ENCODE measurements at regions not wholly inside any gene's neighbourhood (a gene's known extent, or its start where the extent isn't known, plus 50 kb on each side); places are given as distances from the start of the nearest gene placed in this dataset.

DNA sequence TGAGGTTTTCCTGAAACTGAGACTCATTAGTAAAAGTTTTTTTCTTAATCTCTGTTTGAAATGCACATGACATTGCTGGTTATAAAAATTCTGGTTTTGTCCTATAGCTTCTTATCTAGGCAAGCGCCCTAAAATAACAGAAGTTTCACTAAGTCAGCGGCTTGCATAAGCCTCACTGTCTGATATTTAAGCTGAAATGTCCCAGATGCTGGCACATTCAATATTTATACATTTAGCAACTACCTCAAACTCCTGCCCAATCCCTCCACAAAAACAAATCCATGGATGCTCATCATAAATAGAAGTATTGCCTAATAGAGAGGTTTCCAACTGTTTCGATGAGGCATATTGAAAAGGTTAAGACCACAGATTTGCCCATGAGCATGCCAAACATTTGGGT is 83.1 kb upstream of the EGR2 start:
- TF ChIP-seq, protein P1, sequence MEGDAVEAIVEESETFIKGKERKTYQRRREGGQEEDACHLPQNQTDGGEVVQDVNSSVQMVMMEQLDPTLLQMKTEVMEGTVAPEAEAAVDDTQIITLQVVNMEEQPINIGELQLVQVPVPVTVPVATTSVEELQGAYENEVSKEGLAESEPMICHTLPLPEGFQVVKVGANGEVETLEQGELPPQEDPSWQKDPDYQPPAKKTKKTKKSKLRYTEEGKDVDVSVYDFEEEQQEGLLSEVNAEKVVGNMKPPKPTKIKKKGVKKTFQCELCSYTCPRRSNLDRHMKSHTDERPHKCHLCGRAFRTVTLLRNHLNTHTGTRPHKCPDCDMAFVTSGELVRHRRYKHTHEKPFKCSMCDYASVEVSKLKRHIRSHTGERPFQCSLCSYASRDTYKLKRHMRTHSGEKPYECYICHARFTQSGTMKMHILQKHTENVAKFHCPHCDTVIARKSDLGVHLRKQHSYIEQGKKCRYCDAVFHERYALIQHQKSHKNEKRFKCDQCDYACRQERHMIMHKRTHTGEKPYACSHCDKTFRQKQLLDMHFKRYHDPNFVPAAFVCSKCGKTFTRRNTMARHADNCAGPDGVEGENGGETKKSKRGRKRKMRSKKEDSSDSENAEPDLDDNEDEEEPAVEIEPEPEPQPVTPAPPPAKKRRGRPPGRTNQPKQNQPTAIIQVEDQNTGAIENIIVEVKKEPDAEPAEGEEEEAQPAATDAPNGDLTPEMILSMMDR (conservative IDR thresholded peaks at IDR 0.05): no peak
- no peak overlapping the region for H3K27ac ChIP-seq

GRCh38 chr10:62895063-62895462 is 78.9 kb upstream of the EGR2 start:
- TF ChIP-seq, protein P1 (conservative IDR thresholded peaks at IDR 0.05): no peak
- no peak overlapping the region for H3K27ac ChIP-seq

DNA sequence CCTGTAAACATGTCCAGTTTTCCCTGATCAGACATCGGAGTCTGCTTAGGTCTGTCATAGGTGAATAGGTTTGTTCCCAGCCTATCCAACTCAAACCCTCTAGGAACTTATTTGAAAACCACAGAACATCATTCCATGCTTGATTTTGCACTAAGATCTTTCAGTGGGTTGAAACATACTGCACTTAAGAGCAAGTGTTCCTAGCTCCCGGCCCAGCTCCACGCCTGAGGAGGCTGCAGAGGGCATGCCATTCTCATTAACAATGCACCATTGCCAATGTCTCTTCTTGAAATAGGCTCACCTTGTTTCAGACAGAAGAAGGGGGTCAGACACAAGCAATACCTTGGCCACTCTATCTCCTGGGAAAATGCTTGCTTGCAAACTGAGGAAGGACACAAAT is 78.0 kb upstream of the EGR2 start:
- TF ChIP-seq, protein P1 (conservative IDR thresholded peaks at IDR 0.05): no peak
- no peak overlapping the region for H3K27ac ChIP-seq

- TF ChIP-seq, protein P1 (conservative IDR thresholded peaks at IDR 0.05): no peak
- no peak overlapping the region for H3K27ac ChIP-seq
Measured at GRCh38 chr10:62893036-62893435, 76.9 kb upstream of the EGR2 start.

DNA sequence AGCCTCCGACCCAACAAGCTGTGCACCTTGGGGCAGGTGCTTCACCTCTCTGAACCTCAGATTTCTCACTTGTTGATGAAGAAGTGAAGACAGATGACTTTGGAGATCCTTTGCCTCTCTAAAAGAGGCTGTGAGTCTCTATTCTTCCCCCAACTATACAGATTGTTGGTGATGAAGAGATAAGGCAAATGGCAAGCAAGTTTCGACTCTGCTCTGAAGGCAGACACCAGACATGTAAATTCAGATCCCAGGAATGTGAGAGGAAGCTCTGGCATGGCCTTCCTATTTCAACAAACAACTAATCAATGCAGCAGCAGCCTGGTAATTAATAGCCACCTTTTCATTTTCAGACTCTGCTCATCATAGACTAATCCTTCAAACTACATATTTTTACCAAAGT is 74.2 kb upstream of the EGR2 start:
- no peak overlapping the region for H3K27ac ChIP-seq
- TF ChIP-seq, protein P1 (conservative IDR thresholded peaks at IDR 0.05): no peak

- no peak overlapping the region for H3K27ac ChIP-seq
- TF ChIP-seq, protein P1 (conservative IDR thresholded peaks at IDR 0.05): no peak
Measured at GRCh38 chr10:62887642-62888041, 71.5 kb upstream of the EGR2 start.

- TF ChIP-seq, protein P1 (conservative IDR thresholded peaks at IDR 0.05): no peak
Measured at GRCh38 chr10:62885684-62886461, 69.7 kb upstream of the EGR2 start.

More at GRCh38 chr10:62885684-62886461, 69.7 kb upstream of the EGR2 start:
- H3K27ac ChIP-seq: no peak overlapping the region
